KMS-11 (cell line): ENCODE measurements at regions not wholly inside any gene's neighbourhood (a gene's known extent, or its start where the extent isn't known, plus 50 kb on each side); places are given as distances from the start of the nearest gene placed in this dataset.

Experiments
- H2AFZ ChIP-seq: fragments of 200-600 bp; sonication (generic); 2 replicates; pipeline ENCODE4 v1.6.1; 2016; ENCODE audit warnings: antibody characterized with exemption, mixed run types, low read depth
- H3K27ac ChIP-seq: fragments of 200-600 bp; sonication (generic); 2 replicates; pipeline ENCODE4 v1.6.1; 2016; ENCODE audit warnings: mild to moderate bottlenecking, mixed run types
- H3K27me3 ChIP-seq: fragments of 200-600 bp; sonication (generic); 2 replicates; pipeline ENCODE4 v1.6.1; 2017; ENCODE audit warnings: mild to moderate bottlenecking, low read depth, mixed run types, moderate library complexity; ENCODE audit not compliant: insufficient read depth
- H3K36me3 ChIP-seq: fragments of 200-600 bp; sonication (generic); 2 replicates; pipeline ENCODE4 v1.6.1; 2017; ENCODE audit warnings: mild to moderate bottlenecking, mixed run types; ENCODE audit not compliant: insufficient read depth
- H3K4me1 ChIP-seq: fragments of 200-600 bp; sonication (generic); 2 replicates; pipeline ENCODE4 v1.6.1; 2016; ENCODE audit warnings: mild to moderate bottlenecking, low read depth, mixed run types; ENCODE audit not compliant: poor library complexity, severe bottlenecking
- H3K4me2 ChIP-seq: fragments of 200-600 bp; sonication (generic); 2 replicates; pipeline ENCODE4 v1.7.0; 2016; ENCODE audit warnings: mild to moderate bottlenecking, mixed run types
- H3K4me3 ChIP-seq: fragments of 200-600 bp; sonication (generic); IDR thresholded peaks from 2 replicates; pipeline ENCODE4 v1.6.1; 2017; ENCODE audit warnings: low read depth, low read length, mixed read lengths; ENCODE audit not compliant: insufficient read depth
- H3K79me2 ChIP-seq: fragments of 200-600 bp; sonication (generic); 2 replicates; pipeline ENCODE4 v1.6.1; 2016; ENCODE audit warnings: low read depth, mixed run types; ENCODE audit not compliant: insufficient read depth
- H3K9ac ChIP-seq: fragments of 200-600 bp; sonication (generic); 2 replicates; pipeline ENCODE4 v1.6.1; 2016; ENCODE audit warnings: mild to moderate bottlenecking, mixed run types
- H4K20me1 ChIP-seq: fragments of 200-600 bp; sonication (generic); 2 replicates; pipeline ENCODE4 v1.6.1; 2016; ENCODE audit warnings: mild to moderate bottlenecking, mixed run types; ENCODE audit not compliant: insufficient read depth
- CTCF ChIP-seq: fragments of 200-600 bp; sonication (generic); conservative IDR thresholded peaks from 2 replicates; pipeline ENCODE4 v1.6.1; 2017; ENCODE audit warnings: low read depth, mild to moderate bottlenecking, antibody characterized with exemption, low read length, moderate library complexity, mixed read lengths

- H3K9ac ChIP-seq: no peak overlapping the region
- H3K27ac ChIP-seq: no peak overlapping the region
- H3K4me3 ChIP-seq: no peak overlapping the region
- TF ChIP-seq CTCF: no peak
- no peaks in the 10 kb centered on the region for H3K27me3 ChIP-seq
- no peak overlapping the region for H2AFZ ChIP-seq
- no peaks in the 10 kb centered on the region for H3K79me2 ChIP-seq
- no peaks in the 10 kb centered on the region for H3K36me3 ChIP-seq
- H3K4me1 ChIP-seq: no peaks in the 10 kb centered on the region
- no peaks in the 10 kb centered on the region for H4K20me1 ChIP-seq
- no peak overlapping the region for H3K4me2 ChIP-seq
Measured at GRCh38 chr2:6791682-6792081, 74.0 kb downstream of the CMPK2 start.

- Histone ChIP-seq H2AFZ (no peak overlapping the region), H3K4me2 (no peak overlapping the region), H4K20me1 (no peaks in the 10 kb centered on the region), H3K27me3 (no peaks in the 10 kb centered on the region), H3K79me2 (no peaks in the 10 kb centered on the region), H3K36me3 (no peaks in the 10 kb centered on the region), H3K4me1 (no peaks in the 10 kb centered on the region), H3K27ac (no peak overlapping the region), H3K9ac (no peak overlapping the region), H3K4me3 (no peak overlapping the region)
- no peak for TF ChIP-seq CTCF
Measured at GRCh38 chr2:6792883-6793282, 72.8 kb downstream of the CMPK2 start.

- Histone ChIP-seq H3K36me3 (no peaks in the 10 kb centered on the region), H3K4me1 (no peaks in the 10 kb centered on the region), H3K4me3 (no peak overlapping the region), H3K9ac (no peak overlapping the region), H4K20me1 (no peaks in the 10 kb centered on the region), H3K4me2 (no peak overlapping the region), H2AFZ (no peak overlapping the region), H3K27ac (no peak overlapping the region), H3K27me3 (no peaks in the 10 kb centered on the region), H3K79me2 (no peaks in the 10 kb centered on the region)
- no peak for TF ChIP-seq CTCF
Measured at GRCh38 chr2:6793371-6793770, 72.3 kb downstream of the CMPK2 start.

- Histone ChIP-seq H4K20me1 (no peaks in the 10 kb centered on the region), H3K4me3 (no peak overlapping the region), H3K79me2 (no peaks in the 10 kb centered on the region), H2AFZ (no peak overlapping the region), H3K4me1 (no peaks in the 10 kb centered on the region), H3K27ac (no peak overlapping the region), H3K27me3 (no peaks in the 10 kb centered on the region), H3K9ac (no peak overlapping the region), H3K4me2 (no peak overlapping the region), H3K36me3 (no peaks in the 10 kb centered on the region)
- no peak for TF ChIP-seq CTCF
Measured at GRCh38 chr2:6793913-6794312, 71.8 kb downstream of the CMPK2 start.

- H3K36me3 ChIP-seq: no peaks in the 10 kb centered on the region
- H3K27ac ChIP-seq: no peak overlapping the region
- no peak for TF ChIP-seq CTCF
- no peaks in the 10 kb centered on the region for H4K20me1 ChIP-seq
- no peak overlapping the region for H2AFZ ChIP-seq
- no peak overlapping the region for H3K9ac ChIP-seq
- H3K4me1 ChIP-seq: no peaks in the 10 kb centered on the region
- H3K79me2 ChIP-seq: no peaks in the 10 kb centered on the region
- H3K4me2 ChIP-seq: no peak overlapping the region
- no peaks in the 10 kb centered on the region for H3K27me3 ChIP-seq
- H3K4me3 ChIP-seq: no peak overlapping the region
Measured at GRCh38 chr2:6794448-6794847, 71.3 kb downstream of the CMPK2 start.
